ENCODE measurements at regions not wholly inside any gene's neighbourhood (a gene's known extent, or its start where the extent isn't known, plus 50 kb on each side); places are given as distances from the start of the nearest gene placed in this dataset.
A peak's percentile ranks its signal among the peaks of the same experiment; 100 is the strongest.

DNA sequence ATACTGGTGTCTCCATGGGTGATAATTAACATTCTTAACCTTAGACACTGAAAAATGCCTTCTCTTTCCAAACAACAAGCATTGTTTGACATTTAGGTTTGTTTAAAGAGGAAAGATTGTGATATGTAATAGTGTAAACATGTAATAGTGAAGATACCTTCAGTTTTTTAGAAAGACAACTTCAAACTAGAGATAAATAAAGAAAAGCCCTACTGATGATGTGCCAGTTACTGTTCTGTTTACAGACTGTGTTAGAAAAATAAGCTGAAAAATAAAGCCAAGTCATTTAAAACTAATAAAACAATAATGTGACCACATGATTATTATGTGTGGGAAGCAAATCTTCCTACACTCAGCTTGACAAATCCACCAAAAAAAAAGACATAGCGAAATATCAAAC, 2035.3 kb upstream of the TENM3 start:
- DNase-seq, result no peak

DNA sequence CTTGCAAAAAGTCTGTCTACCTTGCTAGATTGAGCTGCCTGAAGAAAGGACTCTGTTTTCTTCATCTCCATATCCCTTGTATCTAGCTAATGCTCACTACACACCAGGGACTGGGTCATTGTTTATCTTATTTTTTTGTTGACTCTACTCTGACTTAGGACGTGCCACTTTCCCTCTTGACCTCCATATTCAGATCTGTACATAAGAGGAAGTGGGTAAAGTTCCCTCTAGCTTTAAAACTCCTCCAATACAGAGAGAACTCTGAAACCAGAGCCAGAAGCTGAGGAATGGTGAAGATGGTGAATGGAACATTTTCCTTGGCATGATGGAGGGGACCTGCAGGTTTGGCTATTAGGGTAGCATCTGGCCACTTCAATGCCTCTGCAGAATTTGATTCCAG, 2026.1 kb upstream of the TENM3 start:
- no peak for DNase-seq

GRCh38 chr4:180219080-180219479, 2024.1 kb upstream of the TENM3 start:
- DNase-seq, result no peak

DNA sequence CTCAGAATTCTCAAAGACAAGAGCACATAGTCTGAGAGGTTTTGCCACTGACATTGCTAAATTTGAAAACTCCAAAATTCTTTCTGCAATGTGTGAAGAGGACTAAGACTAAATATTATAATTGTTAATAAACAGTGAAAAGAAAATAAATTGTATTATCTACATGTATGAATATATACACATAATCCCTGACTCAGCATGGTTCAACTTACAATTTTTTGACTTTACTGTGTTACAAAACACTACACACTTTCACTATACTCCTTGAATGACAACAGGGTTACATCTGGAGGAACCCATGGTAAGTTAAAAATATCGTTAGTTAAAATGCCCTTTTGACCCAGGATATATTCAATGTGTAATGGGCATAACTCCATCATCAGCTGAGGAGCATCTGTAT, 2017.2 kb upstream of the TENM3 start:
- DNase-seq, result no peak

DNA sequence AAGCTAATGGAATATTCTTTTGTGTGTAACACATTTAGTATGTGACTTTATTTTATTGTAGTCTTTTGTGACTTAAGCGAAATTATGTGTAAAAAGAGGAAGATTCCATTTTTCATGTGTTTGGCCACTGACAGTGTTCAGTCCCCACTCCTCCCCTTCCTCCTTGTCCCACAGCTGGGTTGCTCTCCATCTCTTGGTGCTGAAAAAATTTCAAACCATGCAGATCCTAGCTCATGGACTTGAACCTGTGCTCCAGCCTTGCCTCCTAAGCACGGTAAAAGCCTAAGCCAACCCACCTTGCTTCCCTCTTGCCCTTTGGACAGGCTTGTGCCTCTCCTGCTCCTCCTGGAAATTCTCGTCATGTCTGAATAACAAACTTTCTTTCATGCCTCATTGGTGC, 2008.5 kb upstream of the TENM3 start:
- DNase-seq, result no peak

GRCh38 chr4:180240670-180241069, 2002.5 kb upstream of the TENM3 start:
- no peak for DNase-seq

DNA sequence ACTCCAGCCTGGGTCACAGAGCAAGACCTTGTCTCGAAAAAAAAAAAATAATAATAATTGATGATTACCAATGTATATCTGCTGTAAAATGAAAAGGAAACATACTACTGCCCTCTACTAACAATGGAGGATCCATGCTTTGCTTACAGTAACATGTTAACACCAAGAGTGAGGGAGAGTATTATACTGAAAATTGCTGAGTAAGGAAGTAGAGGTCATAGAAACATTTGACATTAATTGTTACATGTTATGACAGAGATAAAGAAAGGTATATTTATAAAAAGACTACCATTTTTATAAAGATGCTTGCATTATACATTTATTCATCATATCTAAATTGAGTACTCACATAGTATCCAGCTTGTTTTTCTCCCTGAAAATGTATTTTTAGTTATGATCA, 1989.8 kb upstream of the TENM3 start:
- DNase-seq, result no peak

GRCh38 chr4:180261346-180261745, 1981.9 kb upstream of the TENM3 start:
- DNase-seq, result no peak

DNA sequence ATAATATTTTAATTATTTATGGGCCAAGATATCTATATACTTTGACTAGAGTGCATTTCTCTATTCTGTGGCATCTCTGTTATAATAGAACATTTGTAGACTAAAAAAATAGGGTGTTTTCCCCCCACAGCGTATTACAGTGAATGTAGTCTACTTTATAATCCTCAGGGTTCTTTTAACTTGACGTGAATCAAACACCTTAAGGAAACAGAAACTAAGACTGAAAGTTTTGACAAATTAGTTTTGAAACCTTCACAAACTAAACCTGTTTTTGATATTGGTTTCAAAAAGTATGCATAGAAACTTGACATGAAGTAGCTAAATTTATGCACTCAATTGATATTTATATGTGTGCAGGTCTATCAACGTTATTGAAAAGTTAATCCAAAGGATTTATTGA, 1963.1 kb upstream of the TENM3 start:
- no peak for DNase-seq

- DNase-seq, result no peak
These were observed 1962.4 kb upstream of the TENM3 start for GRCh38 chr4:180280726-180281297.

DNA sequence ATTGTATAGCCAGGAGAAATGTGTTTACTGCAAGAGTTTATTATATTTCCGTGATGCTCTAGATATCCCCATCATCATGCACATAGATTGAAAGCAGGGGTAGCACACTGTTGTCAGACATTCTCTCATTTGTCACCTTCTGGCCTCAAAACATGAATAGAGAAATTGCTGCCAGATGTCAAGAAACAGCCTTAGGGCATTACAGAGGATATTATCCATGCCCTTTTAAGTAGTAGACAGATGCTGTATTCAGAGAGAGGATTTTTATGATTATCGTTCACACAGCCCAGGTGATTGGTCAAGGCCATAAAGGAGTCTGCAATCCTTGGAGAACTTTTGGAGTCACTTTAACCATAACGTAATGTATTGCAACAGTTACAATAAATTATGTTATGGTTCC, 1961.5 kb upstream of the TENM3 start:
- no peak for DNase-seq

GRCh38 chr4:180284267-180284666, 1958.9 kb upstream of the TENM3 start:
- DNase-seq, result no peak

DNA sequence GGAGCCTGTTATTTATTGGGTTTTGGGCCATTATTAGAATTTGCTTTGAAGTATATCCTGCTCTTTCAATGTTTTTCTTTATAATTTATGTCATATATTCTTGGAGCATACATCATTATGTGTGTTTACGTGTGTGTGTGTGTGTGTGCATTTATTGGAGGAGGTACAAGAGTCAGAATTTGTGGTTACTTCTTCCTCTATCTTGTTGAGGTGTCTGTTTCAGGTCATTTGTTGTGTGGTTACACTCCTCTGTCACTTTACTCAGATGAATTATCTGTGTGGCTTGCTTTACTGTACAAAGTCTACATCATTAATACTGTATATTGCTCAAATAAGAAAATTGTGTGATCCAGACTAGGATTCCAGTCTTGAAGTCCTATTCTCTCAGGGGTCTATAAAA, 1957.4 kb upstream of the TENM3 start:
- DNase-seq, result no peak

- DNase-seq, result no peak
These were observed 1950.9 kb upstream of the TENM3 start for GRCh38 chr4:180292339-180292738.

- DNase-seq, result no peak
These were observed 1947.1 kb upstream of the TENM3 start for GRCh38 chr4:180296036-180296599.

- DNase-seq, result no peak
These were observed 1938.9 kb upstream of the TENM3 start for GRCh38 chr4:180304321-180304720.

DNA sequence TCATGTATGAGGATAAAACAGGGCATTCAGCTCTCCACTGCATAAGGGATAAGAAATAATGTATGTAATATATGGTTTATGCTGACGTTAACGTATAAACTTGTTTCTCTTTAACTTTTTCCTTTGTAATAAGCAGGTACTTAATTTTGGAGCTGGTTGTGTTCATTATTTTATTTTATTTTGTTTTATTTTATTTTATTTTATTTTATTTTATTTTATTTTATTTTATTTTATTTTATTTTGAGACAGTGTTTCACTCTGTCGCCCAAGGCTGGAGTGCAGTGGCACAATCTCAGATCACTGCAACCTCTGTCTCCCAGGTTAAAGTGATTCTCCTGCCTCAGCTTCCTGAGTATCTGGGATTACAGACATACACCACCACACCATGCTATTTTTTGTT, 1932.6 kb upstream of the TENM3 start:
- DNase-seq, result no peak

GRCh38 chr4:180314972-180315371, 1928.2 kb upstream of the TENM3 start:
- no peak for DNase-seq

DNA sequence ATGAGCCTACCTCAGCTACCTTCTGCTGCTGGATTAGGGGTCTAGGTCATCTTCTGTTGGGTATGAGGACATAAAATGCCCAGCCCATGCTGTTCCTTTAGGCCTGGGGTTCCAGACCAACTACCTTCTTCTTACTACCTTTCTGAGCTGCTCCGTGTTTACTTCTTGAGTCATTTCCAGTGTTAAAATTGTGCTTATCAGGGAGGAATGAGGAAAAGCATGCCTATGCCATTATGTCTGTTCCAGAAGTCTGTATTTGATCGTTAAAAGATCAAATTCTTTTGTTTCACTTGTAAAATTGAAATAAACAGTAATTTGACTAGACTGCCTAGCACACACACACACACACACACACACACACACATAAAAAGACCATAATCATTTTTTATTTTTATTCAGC, 1912.7 kb upstream of the TENM3 start:
- DNase-seq, result no peak

DNA sequence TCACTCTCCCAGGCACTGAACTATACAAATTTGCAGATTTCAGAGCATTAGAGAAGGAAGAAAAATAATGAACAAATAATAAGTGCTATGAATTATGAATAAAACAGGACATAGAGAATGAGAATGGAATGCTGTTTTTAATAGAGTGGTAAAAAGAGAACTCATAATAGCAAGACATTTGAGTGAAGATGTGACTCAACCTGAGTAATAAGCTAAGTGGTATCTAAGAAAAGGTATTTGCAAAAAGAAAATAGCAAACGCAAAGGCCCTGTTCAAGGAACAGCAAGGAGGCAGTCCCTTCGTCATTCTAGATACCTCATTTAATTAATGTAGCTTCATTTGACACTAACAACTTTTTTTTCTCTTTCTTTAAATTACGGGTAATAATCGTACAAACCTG, 1910.0 kb upstream of the TENM3 start:
- DNase-seq, result no peak

GRCh38 chr4:180335566-180335965, 1907.6 kb upstream of the TENM3 start:
- DNase-seq, result peak; percentile 5

GRCh38 chr4:180336494-180337090, 1906.6 kb upstream of the TENM3 start:
- no peak for DNase-seq

- no peak for DNase-seq
These were observed 1901.3 kb upstream of the TENM3 start for GRCh38 chr4:180341926-180342325.

GRCh38 chr4:180350901-180351300, 1892.3 kb upstream of the TENM3 start:
- DNase-seq, result no peak

DNA sequence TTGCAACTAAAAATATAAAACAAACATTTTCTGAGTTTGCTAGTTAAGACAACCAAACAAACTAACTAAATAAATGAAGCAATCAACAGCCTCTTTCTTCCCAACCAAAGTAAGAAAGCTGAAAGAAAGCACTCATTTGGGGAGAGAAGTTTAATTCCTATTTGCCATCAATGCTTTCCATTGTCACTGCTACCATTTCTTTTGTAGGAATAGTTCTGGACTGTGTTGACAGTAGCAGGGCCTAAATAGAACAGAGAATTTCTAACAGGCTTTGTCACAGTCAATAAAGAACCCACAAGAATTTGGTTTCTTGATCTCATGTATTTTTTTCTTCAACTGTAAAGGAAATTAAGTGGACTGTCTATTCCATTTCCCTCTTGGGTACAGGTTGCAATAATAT, 1886.4 kb upstream of the TENM3 start:
- no peak for DNase-seq

Measured in amniotic stem cell (primary cell).